Lung (tissue), 11 donors: ENCODE measurements at regions not wholly inside any gene's neighbourhood (a gene's known extent, or its start where the extent isn't known, plus 50 kb on each side); places are given as distances from the start of the nearest gene placed in this dataset.
"Not testable (repeated sequence)": the region's sequence is repeated elsewhere in the genome, so short reads cannot be mapped to it uniquely, and the experiment has no call there.

ENCODE experiments used
- ATAC-seq: fragments of 200-7000 bp; cut with Tn5 transposase; one replicate; pipeline ENCODE4 v1.9.1; 2020; ENCODE audit warnings: moderate number of reproducible peaks; ENCODE audit not compliant: insufficient read depth, low FRiP score
- DNase-seq, 3 donors: peaks; one replicate each; pipeline ENCODE4 v3.0.0-alpha.2; 2013 to 2017
- H3K27ac ChIP-seq, 2 donors: one replicate each; pipeline ENCODE4 v1.5.1; 2013; ENCODE audit warnings: mild to moderate bottlenecking in 2 of 2, moderate library complexity in 2 of 2, control low read depth in 1 of 2, inconsistent platforms in 1 of 2, low read depth in 1 of 2, low read length in 1 of 2
- H3K27me3 ChIP-seq, 3 donors: one replicate each; pipeline ENCODE4 v1.5.1; 2013; ENCODE audit warnings: low read length in 2 of 3; ENCODE audit not compliant: control insufficient read depth in 3 of 3, insufficient read depth in 3 of 3
- H3K36me3 ChIP-seq, 4 donors: one replicate each; pipeline ENCODE4 v1.5.1; 2013; ENCODE audit warnings: low read length in 4 of 4, mild to moderate bottlenecking in 1 of 4, moderate library complexity in 1 of 4; ENCODE audit not compliant: control insufficient read depth in 4 of 4, insufficient read depth in 4 of 4
- H3K4me1 ChIP-seq, 5 donors: one replicate each; pipeline ENCODE4 v1.5.1; 2013; ENCODE audit warnings: low read length in 5 of 5, mild to moderate bottlenecking in 2 of 5, moderate library complexity in 1 of 5; ENCODE audit not compliant: control insufficient read depth in 5 of 5, insufficient read depth in 5 of 5
- H3K4me3 ChIP-seq: one replicate; pipeline ENCODE4 v1.5.1; 2013; ENCODE audit warnings: mild to moderate bottlenecking, control low read depth, moderate library complexity
- H3K9ac ChIP-seq, 2 donors: one replicate each; pipeline ENCODE4 v1.5.1; 2013; ENCODE audit warnings: low read length in 2 of 2, control low read depth in 1 of 2; ENCODE audit not compliant: insufficient read depth in 1 of 2
- H3K9me3 ChIP-seq, 4 donors: one replicate each; pipeline ENCODE4 v1.5.1; 2013; ENCODE audit warnings: low read length in 3 of 4, mild to moderate bottlenecking in 1 of 4, moderate library complexity in 1 of 4; ENCODE audit not compliant: control insufficient read depth in 4 of 4, insufficient read depth in 3 of 4
- WGBS, 2 donors: extraction: QIAGEN DNeasy Blood & Tissue Kit; methylation state at CpG; one replicate each; pipeline ENCODE4 v1.1.7; 2013; 5-methylcytosine and 5-hydroxymethylcytosine counted together
- TF ChIP-seq, protein P1 (sequence below): IDR thresholded peaks from 2 replicates; pipeline ENCODE4 v1.5.1; 2012; ENCODE audit warnings: mild to moderate bottlenecking; ENCODE audit errors: control extremely low read depth, extremely low read depth
- donor health status: control.
- donor health status: control.
- donor health status: Bipolar disorder and iron deficiency.
- donor health status: healthy.
- donor health status: DM: yes; HTN: yes; CAD: no.

DNA sequence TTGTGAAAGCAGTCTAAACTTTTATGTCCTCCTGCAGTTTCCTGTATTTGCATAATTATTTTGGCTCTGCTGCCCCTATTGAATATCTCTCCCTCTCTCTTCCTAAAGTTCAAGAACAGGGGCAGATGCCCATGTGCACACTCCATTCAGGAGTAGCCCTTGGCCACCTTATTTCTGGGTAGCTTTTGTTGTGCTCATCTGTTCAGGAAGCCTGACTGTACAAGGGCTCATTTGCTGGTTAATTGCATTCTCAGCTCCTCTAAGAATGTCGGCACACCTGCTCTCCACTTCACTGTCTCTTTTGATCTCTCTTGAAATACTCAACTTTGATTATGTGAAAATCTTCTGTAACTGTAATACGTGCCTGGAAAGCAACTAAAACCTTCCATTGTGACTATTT lies 1378.8 kb upstream of the CDH8 start:
- Histone ChIP-seq H3K27me3 (no peaks in the 10 kb centered on the region), H3K9me3 (no peaks in the 10 kb centered on the region), H3K9ac (no peak overlapping the region), H3K4me1 (no peaks in the 10 kb centered on the region), H3K4me3 (no peak overlapping the region), H3K36me3 (no peaks in the 10 kb centered on the region), H3K27ac (no peak overlapping the region)
- DNase-seq (no peak), ATAC-seq (no peak)
- TF ChIP-seq, protein P1, sequence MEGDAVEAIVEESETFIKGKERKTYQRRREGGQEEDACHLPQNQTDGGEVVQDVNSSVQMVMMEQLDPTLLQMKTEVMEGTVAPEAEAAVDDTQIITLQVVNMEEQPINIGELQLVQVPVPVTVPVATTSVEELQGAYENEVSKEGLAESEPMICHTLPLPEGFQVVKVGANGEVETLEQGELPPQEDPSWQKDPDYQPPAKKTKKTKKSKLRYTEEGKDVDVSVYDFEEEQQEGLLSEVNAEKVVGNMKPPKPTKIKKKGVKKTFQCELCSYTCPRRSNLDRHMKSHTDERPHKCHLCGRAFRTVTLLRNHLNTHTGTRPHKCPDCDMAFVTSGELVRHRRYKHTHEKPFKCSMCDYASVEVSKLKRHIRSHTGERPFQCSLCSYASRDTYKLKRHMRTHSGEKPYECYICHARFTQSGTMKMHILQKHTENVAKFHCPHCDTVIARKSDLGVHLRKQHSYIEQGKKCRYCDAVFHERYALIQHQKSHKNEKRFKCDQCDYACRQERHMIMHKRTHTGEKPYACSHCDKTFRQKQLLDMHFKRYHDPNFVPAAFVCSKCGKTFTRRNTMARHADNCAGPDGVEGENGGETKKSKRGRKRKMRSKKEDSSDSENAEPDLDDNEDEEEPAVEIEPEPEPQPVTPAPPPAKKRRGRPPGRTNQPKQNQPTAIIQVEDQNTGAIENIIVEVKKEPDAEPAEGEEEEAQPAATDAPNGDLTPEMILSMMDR, result no peak
- 48 to 59% methylated on average over 2 of the region's 2 CpGs for WGBS, 2 donors

DNA sequence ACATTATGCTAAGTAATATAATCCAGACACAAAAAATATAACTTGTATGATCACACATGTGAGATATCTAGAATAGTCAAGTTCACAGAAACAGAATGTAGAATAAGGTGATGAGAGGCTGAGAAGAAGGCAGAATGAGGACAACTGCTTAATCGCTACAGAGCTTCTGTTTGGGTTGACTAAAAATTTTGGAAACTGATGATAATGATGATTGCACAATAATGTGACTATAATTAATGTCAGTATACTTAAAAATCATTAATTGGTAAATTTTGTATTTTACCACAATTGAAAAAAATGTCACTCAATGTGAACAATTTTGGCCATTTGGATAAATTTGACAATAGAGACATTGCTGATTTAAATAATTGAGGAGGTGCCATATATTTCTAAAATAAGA lies 1374.4 kb upstream of the CDH8 start:
- ATAC-seq, result no peak
- TF ChIP-seq, protein P1, result no peak
- 93 to 95% methylated on average over 1 of the region's 1 CpG for WGBS, 2 donors
- peaks cover 0 to 2% (median 0%) of the 10 kb centered on the region in 4 donors for H3K9me3 ChIP-seq
- no peak overlapping the region for H3K27ac ChIP-seq
- no peak overlapping the region for H3K9ac ChIP-seq
- no peak overlapping the region for H3K4me3 ChIP-seq
- no peak for DNase-seq
- no peaks in the 10 kb centered on the region for H3K36me3 ChIP-seq
- H3K4me1 ChIP-seq, result no peaks in the 10 kb centered on the region
- H3K27me3 ChIP-seq, result no peaks in the 10 kb centered on the region

DNA sequence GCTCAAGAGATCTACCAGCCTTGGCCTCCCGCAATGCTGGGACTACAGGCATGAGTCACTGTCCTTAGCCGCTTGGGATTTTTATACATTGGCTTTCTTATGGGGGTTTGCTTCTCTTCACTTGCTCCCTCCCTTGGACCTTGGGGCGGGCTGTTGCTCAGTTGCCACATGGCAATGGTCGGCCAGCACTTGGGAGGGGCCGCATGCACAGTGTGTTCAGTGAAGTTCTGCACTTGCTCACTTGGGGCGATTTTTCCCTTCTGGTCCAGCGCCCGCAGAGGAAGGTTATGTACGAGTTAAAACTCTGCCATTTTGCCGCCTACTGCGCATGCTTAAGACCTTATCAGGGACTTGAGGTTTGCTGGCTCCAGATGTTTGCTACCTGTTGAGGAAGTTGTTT lies 1367.6 kb upstream of the CDH8 start:
- DNase-seq, result no peak

DNA sequence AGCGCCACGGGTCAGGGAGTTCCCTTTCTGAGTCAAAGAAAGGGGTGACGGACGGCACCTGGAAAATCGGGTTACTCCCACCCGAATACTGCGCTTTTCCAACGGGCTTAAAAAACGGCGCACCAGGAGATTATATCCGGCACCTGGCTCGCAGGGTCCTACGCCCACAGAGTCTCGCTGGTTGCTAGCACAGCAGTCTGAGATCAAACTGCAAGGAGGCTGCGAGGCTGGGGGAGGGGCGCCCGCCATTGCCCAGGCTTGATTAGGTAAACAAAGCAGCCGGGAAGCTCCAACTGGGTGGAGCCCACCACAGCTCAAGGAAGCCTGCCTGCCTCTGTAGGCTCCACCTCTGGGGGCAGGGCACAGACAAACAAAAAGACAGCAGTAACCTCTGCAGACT lies 1352.0 kb upstream of the CDH8 start:
- WGBS, 2 donors, result 85 to 94% methylated on average over 17 to 18 of the region's 18 CpGs
- H3K36me3 ChIP-seq, H3K9ac ChIP-seq, H3K27me3 ChIP-seq, ATAC-seq, H3K9me3 ChIP-seq, DNase-seq, H3K4me3 ChIP-seq, H3K27ac ChIP-seq: not testable (repeated sequence)
- H3K4me1 ChIP-seq, result peaks cover 0 to 32% (median 0%) of the 10 kb centered on the region in 5 donors

More for the DNA sequence above, 1367.6 kb upstream of the CDH8 start:
- ATAC-seq, result no peak
- no peak overlapping the region for H3K27ac ChIP-seq
- peaks cover 0 to 3% (median 0%) of the 10 kb centered on the region in 5 donors for H3K4me1 ChIP-seq
- H3K36me3 ChIP-seq, result no peaks in the 10 kb centered on the region
- H3K4me3 ChIP-seq, result no peak overlapping the region
- peaks cover 0 to 2% (median 0%) of the 10 kb centered on the region in 4 donors for H3K9me3 ChIP-seq
- TF ChIP-seq, protein P1, result no peak
- H3K9ac ChIP-seq, result no peak overlapping the region
- no peaks in the 10 kb centered on the region for H3K27me3 ChIP-seq
- 95% methylated on average over 11 of the region's 11 CpGs for WGBS, 2 donors
